NCI-H2196 (cell line): ENCODE measurements at regions not wholly inside any gene's neighbourhood (a gene's known extent, or its start where the extent isn't known, plus 50 kb on each side); places are given as distances from the start of the nearest gene placed in this dataset.
"Not testable (repeated sequence)": the region's sequence is repeated elsewhere in the genome, so short reads cannot be mapped to it uniquely, and the experiment has no call there.

Experiments
- DNase-seq: peaks from one replicate; lab custom pipeline; 2025; ENCODE audit not compliant: unreplicated experiment; lab: John Stamatoyannopoulos, UW

DNA sequence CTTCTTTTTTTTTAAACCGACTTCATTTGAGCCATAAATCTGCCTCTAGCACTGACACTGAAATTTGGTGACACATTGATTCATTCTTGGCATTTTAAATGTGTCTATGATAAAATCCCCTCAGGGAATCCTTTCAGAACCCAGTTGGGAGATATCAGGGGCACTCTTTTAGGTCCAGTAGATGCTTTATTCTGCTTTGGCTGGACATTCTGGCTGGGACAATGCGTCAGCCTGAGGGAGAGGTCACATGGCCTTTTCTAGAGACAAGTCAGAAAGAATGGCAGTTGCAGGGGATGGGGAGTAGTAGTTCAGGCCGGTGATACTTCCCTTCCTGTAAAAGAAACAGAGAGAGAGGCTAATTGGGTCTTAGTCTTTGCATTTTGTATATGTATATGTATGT, 63.1 kb downstream of the TRIM43 start:
- DNase-seq, result not testable (repeated sequence)

DNA sequence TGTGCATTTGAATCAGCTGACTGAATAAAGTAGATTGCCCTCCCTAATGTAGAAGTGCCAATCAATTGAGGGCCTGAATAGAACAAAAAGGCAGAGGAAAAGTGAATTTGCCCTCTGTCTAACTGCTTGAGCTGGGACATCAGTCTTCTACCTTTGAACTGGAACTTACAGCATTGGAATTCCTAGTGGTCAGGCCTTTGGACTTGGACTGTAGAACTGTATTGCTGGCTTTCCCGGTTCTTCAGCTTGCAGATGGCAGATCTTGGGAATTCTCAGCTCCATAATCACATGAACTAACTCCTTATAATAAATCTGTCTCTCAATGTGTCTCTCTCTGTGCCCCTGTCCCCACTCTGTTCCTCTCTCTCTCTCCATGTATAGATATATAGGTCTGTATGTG, 64.8 kb downstream of the TRIM43 start:
- not testable (repeated sequence) for DNase-seq

DNA sequence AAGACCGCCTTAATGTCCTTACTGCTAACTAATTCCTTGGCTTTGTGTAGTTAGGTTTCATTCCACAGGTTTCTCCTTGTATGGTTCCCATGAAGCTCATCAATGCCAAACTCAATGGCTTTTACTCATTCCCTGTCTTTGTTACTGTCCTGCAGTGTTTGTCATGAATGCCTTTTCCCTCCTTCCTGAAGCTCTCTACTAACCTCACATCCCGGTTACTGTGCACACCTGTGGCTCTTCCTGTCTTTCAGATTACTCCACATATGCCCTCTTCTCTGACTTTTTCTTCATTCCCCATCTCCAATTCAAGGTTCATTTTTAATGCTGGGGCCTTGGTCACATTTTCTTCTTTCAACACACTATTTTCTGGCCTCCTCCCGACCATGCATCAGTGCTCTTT, 66.1 kb downstream of the TRIM43 start:
- DNase-seq, result not testable (repeated sequence)

DNA sequence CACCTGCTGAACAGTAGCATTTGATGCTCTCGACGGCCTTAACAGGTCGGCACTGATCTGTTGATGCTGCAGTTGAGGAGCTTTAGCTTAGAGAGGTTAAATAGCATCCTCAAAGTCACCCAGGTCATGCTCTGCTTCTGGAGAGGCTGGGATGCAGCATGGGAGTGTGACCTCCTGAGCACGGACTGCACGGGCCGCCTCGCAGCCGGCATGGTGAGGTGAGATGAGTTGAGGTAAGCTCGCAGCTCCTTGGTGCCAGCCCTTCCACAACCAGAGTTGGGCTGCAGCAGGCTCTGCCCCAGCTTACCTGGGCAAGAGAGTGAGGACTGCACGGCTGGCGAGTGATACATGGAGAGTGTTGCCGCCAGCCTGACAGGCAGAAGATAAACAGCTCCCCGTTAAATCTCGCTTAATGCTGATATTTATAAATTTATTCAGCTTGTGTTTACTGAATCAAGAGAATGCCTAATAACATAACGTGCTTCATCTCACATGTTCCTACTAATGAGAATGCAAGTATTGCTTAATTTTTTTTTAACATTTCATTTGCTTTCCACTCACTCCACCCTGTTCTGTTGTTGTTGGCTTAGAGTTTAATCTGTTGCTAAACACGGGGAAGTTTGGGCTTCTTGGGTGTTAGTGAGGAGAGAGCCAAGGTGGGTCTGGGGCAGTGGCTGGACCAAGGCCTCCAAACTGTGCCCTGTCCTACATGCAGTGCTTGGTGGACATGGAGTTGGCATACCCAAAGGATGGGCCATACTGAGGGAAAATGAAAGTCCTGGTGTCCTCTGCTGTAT, 69.2 kb downstream of the TRIM43 start:
- DNase-seq, result not testable (repeated sequence)

GRCh38 chr2:95663471-95664441, 72.0 kb downstream of the TRIM43 start:
- DNase-seq, result not testable (repeated sequence)

GRCh38 chr2:95666636-95667035, 74.8 kb downstream of the TRIM43 start:
- not testable (repeated sequence) for DNase-seq

DNA sequence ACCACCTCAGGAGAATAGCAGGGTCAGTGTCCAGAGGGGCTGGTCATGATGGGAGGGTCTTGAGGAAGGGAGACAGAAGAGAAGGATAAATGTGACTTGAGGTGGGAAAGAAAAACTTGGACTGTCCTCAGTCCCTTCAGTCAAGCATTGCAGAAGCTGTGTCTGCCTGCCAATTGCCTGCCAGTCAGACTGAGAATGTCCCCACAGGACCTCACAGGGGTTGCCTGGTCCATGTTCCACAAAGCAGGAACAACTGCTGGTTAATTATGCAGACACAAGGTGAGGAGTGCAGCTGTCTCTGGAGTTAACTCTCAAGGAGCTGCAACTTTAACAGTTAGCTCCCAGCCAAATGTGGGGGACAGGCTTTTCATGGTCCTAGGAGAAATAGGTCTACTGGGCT, 75.7 kb downstream of the TRIM43 start:
- DNase-seq, result no peak

DNA sequence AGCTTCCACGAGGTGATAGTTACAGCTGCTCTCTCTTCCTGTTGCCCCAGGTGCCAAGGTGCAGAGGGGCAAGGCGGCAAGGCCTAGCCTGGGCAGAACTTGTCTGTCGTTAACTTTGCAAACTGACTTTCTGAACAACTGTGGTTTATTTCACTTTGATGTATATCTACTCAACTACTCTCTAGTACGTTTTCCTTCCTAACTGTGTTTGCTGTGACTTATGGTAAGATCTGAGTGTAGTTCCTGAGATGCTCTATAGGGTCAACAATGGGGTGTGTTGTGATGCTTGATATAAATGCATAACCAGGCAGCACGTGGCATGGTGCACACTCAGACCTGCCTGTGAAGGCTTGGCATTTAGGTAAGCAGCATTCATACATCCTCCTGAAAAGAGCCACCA, 77.1 kb downstream of the TRIM43 start:
- not testable (repeated sequence) for DNase-seq

GRCh38 chr2:95669441-95669991, 77.7 kb downstream of the TRIM43 start:
- DNase-seq, result no peak

GRCh38 chr2:95670167-95670566, 78.4 kb downstream of the TRIM43 start:
- DNase-seq, result no peak

- no peak for DNase-seq
Measured at GRCh38 chr2:95670686-95671085, 78.9 kb downstream of the TRIM43 start.

DNA sequence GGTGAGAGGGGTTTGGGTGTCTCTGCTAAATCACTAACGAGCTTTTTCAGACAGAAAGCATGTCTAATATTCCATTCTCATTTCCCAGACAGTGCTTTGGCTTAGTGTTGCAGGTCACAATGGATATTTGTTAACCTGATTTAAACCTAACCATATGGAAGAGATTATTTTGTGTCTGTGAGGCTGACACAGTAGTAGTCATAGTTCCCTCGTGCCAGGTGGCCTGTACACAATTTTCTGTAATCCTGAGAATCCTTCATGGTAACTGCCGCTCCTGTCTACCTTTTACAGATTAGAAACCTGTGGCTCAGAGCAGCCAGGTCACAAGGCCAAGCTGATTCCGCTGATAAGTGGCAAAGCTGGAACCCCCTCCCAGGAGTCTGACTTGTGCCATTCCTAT, 79.4 kb downstream of the TRIM43 start:
- DNase-seq, result not testable (repeated sequence)

- DNase-seq, result not testable (repeated sequence)
Measured at GRCh38 chr2:95671992-95672391, 80.2 kb downstream of the TRIM43 start.

DNA sequence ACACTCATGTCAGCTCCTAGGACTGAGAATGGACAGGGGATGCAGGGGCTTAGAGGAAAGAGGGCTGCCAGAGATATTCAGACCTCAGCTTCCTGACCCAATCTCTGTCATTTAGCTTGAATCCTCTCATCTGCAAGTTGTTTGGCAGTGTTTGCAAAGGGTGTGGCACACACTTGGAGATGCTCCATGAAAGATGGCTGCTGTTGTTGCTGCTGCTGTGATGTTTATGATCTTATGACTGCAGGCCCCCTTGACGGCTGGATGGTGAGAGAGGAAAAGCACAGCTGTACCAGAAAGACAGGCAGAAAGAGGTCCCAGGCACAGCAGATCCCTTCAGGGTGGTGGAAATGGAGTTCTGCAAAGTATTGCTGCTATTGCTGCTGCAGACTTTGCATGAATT, 80.7 kb downstream of the TRIM43 start:
- DNase-seq, result not testable (repeated sequence)

DNA sequence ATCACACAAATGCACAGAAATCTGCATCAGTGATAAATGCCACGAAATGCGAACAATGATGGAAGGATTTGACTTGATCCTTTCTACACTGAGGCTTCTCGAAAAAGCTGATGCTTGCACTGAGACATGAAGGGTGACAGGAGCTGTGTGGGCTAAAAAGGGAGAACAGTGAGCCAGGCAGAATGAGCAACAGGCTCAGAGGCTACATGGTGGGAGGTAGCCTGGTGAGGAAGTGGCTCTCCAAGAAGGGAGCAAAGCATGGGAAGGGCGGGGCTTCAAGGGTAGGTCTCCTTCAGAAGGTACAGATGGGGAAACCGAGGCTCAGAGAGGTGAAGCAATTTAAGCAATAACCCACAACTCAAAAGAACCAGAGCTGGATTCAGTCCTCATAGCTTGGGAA, 82.4 kb downstream of the TRIM43 start:
- DNase-seq, result no peak

DNA sequence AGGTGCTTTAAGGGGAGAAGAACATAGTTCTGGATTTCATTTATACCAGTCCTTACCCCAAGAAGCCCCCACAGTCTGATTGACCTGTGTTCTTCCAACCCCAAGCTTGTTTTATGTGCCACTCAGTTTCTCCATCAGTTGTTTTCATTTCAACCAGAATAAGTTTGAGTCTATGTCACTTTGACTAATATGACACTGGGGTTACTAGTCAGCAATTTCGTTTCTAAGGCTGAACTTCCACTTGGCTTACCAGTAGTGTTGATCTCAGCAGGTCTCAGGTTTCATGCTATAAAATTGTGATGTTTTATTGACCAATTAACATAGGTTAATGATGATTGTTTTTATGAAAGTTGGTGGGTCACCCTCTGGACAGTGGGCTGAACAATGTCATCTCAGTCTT, 84.8 kb downstream of the TRIM43 start:
- not testable (repeated sequence) for DNase-seq

DNA sequence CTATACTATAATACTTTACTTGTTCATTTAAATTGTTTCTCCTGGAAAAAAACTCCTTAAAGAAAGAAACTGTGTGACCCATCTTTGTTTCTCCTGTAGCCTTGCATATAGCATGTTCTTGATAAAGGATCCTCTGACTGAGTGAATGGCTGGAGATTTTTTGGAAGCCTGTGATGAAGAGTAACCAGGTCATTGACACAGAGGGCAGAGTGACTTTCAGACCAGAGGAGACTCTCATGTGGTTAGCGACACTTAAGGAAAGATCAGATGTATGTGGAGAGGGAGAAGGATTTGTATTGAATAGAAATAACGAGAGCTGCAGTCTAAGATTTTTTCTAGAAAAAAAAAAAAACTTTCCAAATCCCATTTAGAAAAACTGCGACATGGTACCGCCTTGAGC, 85.5 kb downstream of the TRIM43 start:
- no peak for DNase-seq

DNA sequence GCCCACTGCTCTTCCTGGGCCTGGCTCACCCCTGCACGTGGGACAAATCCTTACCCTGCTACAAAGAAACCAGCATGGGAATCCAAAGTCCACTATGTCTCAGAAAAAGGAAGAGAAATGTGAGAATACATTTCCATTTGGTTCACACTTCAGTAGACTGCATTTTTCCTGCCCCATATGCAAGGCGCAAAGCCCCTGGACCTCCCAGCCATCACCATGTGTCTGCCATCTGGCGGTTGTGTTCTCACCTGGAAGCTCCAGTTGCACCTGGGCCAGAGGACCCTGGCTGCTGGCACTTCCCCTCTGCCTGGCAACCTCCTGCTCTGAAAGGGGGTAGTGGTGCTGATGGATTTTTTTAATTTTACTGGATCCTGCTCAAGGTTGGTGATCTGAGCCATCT, 86.0 kb downstream of the TRIM43 start:
- DNase-seq, result not testable (repeated sequence)

GRCh38 chr2:95681158-95681557, 89.4 kb downstream of the TRIM43 start:
- not testable (repeated sequence) for DNase-seq

DNA sequence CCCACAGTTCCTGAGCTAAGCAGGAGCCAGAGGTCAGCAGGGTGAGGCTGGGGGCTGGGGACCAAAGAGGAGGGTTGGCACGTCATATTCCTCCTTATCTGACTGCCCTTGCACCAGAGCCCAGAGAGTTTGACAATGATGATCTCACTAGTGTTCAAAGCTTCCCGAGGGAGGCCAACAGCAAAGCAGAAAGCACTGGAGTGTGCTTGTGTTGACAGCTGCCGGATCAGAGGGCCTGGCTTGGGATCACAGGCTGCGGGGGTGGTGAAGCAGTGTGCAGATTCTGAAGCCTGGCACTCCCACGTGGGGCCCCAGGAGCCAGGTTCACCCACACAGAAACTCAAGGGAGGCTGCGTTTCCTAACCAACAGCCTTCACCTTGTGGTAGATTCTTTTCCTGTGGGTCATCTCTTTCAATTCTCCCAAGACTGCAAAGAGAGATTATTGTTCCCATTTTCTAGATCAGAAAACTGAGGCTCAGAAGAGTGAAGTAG, 89.8 kb downstream of the TRIM43 start:
- not testable (repeated sequence) for DNase-seq

GRCh38 chr2:95682889-95683517, 91.2 kb downstream of the TRIM43 start:
- DNase-seq, result not testable (repeated sequence)
